ENCODE measurements at regions not wholly inside any gene's neighbourhood (a gene's known extent, or its start where the extent isn't known, plus 50 kb on each side); places are given as distances from the start of the nearest gene placed in this dataset.
"Not testable (repeated sequence)": the region's sequence is repeated elsewhere in the genome, so short reads cannot be mapped to it uniquely, and the experiment has no call there.

- no peak for DNase-seq (ENCODE audit: low spot score)
Measured at GRCh38 chr14:105709281-105710118, 183.1 kb downstream of the TMEM121 start.

- no peak for DNase-seq (ENCODE audit: low spot score)
Measured at GRCh38 chr14:105710119-105711043, 184.0 kb downstream of the TMEM121 start.

GRCh38 chr14:105711044-105711620 is 184.7 kb downstream of the TMEM121 start:
- DNase-seq (ENCODE audit: low spot score) = no peak

GRCh38 chr14:105711841-105712460 is 185.6 kb downstream of the TMEM121 start:
- DNase-seq (ENCODE audit: low spot score) = no peak

GRCh38 chr14:105712670-105713069 is 186.3 kb downstream of the TMEM121 start:
- not testable (repeated sequence) for DNase-seq (ENCODE audit: low spot score)

GRCh38 chr14:105713160-105713559 is 186.8 kb downstream of the TMEM121 start:
- not testable (repeated sequence) for DNase-seq (ENCODE audit: low spot score)

GRCh38 chr14:105713836-105714235 is 187.5 kb downstream of the TMEM121 start:
- not testable (repeated sequence) for DNase-seq (ENCODE audit: low spot score)

- not testable (repeated sequence) for DNase-seq (ENCODE audit: low spot score)
Measured at GRCh38 chr14:105718787-105719186, 192.4 kb downstream of the TMEM121 start.

- DNase-seq (ENCODE audit: low spot score) = not testable (repeated sequence)
Measured at GRCh38 chr14:105720106-105720505, 193.7 kb downstream of the TMEM121 start.

- not testable (repeated sequence) for DNase-seq (ENCODE audit: low spot score)
Measured at GRCh38 chr14:105720852-105721601, 194.6 kb downstream of the TMEM121 start.

GRCh38 chr14:105721602-105721970 is 195.2 kb downstream of the TMEM121 start:
- DNase-seq (ENCODE audit: low spot score) = not testable (repeated sequence)

- not testable (repeated sequence) for DNase-seq (ENCODE audit: low spot score)
Measured at GRCh38 chr14:105721996-105722709, 195.8 kb downstream of the TMEM121 start.

GRCh38 chr14:105723271-105723670 is 196.9 kb downstream of the TMEM121 start:
- DNase-seq (ENCODE audit: low spot score) = not testable (repeated sequence)

GRCh38 chr14:105723776-105724175 is 197.4 kb downstream of the TMEM121 start:
- not testable (repeated sequence) for DNase-seq (ENCODE audit: low spot score)

GRCh38 chr14:105729825-105730368 is 203.5 kb downstream of the TMEM121 start:
- not testable (repeated sequence) for DNase-seq (ENCODE audit: low spot score)

- not testable (repeated sequence) for DNase-seq (ENCODE audit: low spot score)
Measured at GRCh38 chr14:105730731-105731130, 204.3 kb downstream of the TMEM121 start.

GRCh38 chr14:105731221-105731985 is 205.0 kb downstream of the TMEM121 start:
- DNase-seq (ENCODE audit: low spot score) = not testable (repeated sequence)

- DNase-seq (ENCODE audit: low spot score) = no peak
Measured at GRCh38 chr14:105733081-105734065, 207.0 kb downstream of the TMEM121 start.
